Prostate gland (tissue), 2 donors: ENCODE measurements at regions not wholly inside any gene's neighbourhood (a gene's known extent, or its start where the extent isn't known, plus 50 kb on each side); places are given as distances from the start of the nearest gene placed in this dataset.

ENCODE experiments used
- CTCF ChIP-seq, 4 experiments: fragments of 200-600 bp in 2 of 4; fragments of 450-650 bp in 2 of 4; sonication (generic) in 2 of 4; IDR thresholded peaks; 1 replicate in 3 of 4; 2 replicates in 1 of 4; pipeline ENCODE4 v1.5.1; 2016 to 2019; ENCODE audit warnings: antibody characterized with exemption in 4 of 4, mild to moderate bottlenecking in 2 of 4, moderate library complexity in 2 of 4
- POLR2A ChIP-seq: fragments of 450-650 bp; IDR thresholded peaks from one replicate; pipeline ENCODE4 v1.6.1; 2016; ENCODE audit warnings: antibody characterized with exemption, mild to moderate bottlenecking

GRCh38 chr1:4379451-4380175 lies 274.8 kb upstream of the AJAP1 start:
- TF ChIP-seq POLR2A = no peak
- no peak for TF ChIP-seq CTCF (IDR thresholded peaks at IDR 0.05)
